ENCODE measurements at regions not wholly inside any gene's neighbourhood (a gene's known extent, or its start where the extent isn't known, plus 50 kb on each side); places are given as distances from the start of the nearest gene placed in this dataset.
A peak's percentile ranks its signal among the peaks of the same experiment; 100 is the strongest.

- no peak for DNase-seq
Measured at GRCh38 chr10:78729366-78729765, 339.4 kb upstream of the ZMIZ1 start.

GRCh38 chr10:78729800-78730199 lies 339.0 kb upstream of the ZMIZ1 start:
- DNase-seq: peak; percentile 57 to 61

GRCh38 chr10:78730754-78731153 lies 338.0 kb upstream of the ZMIZ1 start:
- DNase-seq: no peak

GRCh38 chr10:78731675-78732074 lies 337.1 kb upstream of the ZMIZ1 start:
- DNase-seq: no peak

GRCh38 chr10:78732381-78732780 lies 336.4 kb upstream of the ZMIZ1 start:
- no peak for DNase-seq

GRCh38 chr10:78736926-78737630 lies 331.7 kb upstream of the ZMIZ1 start:
- no peak for DNase-seq

GRCh38 chr10:78737883-78738856 lies 330.6 kb upstream of the ZMIZ1 start:
- DNase-seq: no peak

GRCh38 chr10:78738861-78739260 lies 329.9 kb upstream of the ZMIZ1 start:
- DNase-seq: no peak

GRCh38 chr10:78739444-78740053 lies 329.2 kb upstream of the ZMIZ1 start:
- DNase-seq: no peak

- DNase-seq: peak in 1 of 2 experiments; percentile 54
Measured at GRCh38 chr10:78740976-78741915, 327.5 kb upstream of the ZMIZ1 start.

GRCh38 chr10:78742406-78742729 lies 326.4 kb upstream of the ZMIZ1 start:
- no peak for DNase-seq

- peak; percentile 96 to 97 for DNase-seq
Measured at GRCh38 chr10:78742730-78743615, 325.8 kb upstream of the ZMIZ1 start.

- DNase-seq: no peak
Measured at GRCh38 chr10:78744056-78744455, 324.7 kb upstream of the ZMIZ1 start.

GRCh38 chr10:78744491-78745090 lies 324.2 kb upstream of the ZMIZ1 start:
- DNase-seq: no peak

- DNase-seq: no peak
Measured at GRCh38 chr10:78745441-78745840, 323.3 kb upstream of the ZMIZ1 start.

GRCh38 chr10:78746155-78746763 lies 322.5 kb upstream of the ZMIZ1 start:
- no peak for DNase-seq

GRCh38 chr10:78747401-78748234 lies 321.1 kb upstream of the ZMIZ1 start:
- DNase-seq: no peak

GRCh38 chr10:78748235-78748533 lies 320.6 kb upstream of the ZMIZ1 start:
- DNase-seq: no peak

GRCh38 chr10:78749200-78749599 lies 319.6 kb upstream of the ZMIZ1 start:
- no peak for DNase-seq

- no peak for DNase-seq
Measured at GRCh38 chr10:78749898-78750297, 318.9 kb upstream of the ZMIZ1 start.

All from Kasumi-1 (cell line).